Stimulated activated CD4-positive, alpha-beta T cell treated with anti-CD3 and anti-CD28 coated beads, Interleukin-15, amount 100 ng/mL, for 48 hours (primary cell): ENCODE measurements at regions not wholly inside any gene's neighbourhood (a gene's known extent, or its start where the extent isn't known, plus 50 kb on each side); places are given as distances from the start of the nearest gene placed in this dataset.

Experiments used
- DNase-seq, 2 donors: peaks; one replicate each; pipeline ENCODE4 v3.0.0-alpha.2; 2020; ENCODE audit warnings: low read depth in 2 of 2

DNA sequence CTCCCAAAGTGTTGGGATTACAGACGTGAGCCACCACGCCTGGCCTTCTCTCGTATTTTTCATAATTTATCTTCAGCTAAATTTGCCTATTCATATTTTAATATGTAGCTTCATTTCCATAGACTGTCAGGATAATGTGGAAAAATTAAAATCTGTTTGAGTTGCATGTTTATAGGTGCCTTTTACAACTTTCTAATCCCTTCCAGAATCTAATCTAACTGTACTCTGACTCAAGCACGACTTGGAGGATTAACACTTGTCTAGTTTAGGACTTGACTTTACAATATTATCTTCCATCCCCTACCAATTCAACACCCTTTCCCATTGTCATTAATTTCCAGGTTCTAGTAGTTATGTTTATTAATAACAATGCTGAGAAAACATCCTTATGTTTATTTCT lies 1761.5 kb downstream of the MAT2B start:
- DNase-seq = no peak

DNA sequence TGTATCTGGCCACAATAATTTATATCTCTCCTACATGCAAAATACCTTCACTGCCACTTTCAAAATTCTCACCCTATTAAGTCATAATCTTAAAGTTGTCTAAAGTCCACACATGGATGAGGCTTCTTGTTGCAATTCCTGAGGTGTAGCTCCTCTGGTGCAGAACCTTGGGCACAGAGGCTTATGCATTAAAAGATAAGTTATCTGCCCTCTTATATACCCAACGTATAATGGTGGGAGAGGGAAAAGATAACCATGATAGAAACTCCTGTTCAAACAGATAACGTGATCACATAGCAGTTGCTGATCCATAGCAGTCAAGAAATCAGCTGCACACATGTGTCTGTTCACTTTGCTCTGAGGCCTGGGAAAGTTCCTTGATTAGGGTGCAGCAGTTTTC lies 1767.0 kb downstream of the MAT2B start:
- DNase-seq = no peak

DNA sequence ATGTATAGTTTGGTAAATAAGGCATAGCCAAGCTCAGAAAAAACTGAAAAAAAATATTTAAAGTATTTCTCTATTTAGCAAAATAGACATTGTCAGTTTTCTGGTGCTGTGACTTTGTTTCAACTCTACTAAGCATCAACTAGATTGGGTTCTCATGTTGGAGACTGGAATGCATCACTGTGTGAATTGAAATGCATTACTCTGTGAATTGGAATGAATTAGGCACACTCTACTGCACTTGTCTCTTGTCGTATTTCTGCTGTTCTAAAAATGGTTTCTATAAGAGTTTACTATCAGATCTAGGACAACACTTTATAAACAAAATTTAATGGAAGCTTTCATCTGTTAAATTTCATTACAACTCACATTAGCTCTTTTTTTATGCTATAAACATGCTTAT lies 1772.2 kb downstream of the MAT2B start:
- no peak for DNase-seq

GRCh38 chr5:165282491-165282890 lies 1777.1 kb downstream of the MAT2B start:
- no peak for DNase-seq

GRCh38 chr5:165286692-165287091 lies 1781.3 kb downstream of the MAT2B start:
- DNase-seq = no peak

- no peak for DNase-seq
Measured at GRCh38 chr5:165290535-165290934, 1785.1 kb downstream of the MAT2B start.

DNA sequence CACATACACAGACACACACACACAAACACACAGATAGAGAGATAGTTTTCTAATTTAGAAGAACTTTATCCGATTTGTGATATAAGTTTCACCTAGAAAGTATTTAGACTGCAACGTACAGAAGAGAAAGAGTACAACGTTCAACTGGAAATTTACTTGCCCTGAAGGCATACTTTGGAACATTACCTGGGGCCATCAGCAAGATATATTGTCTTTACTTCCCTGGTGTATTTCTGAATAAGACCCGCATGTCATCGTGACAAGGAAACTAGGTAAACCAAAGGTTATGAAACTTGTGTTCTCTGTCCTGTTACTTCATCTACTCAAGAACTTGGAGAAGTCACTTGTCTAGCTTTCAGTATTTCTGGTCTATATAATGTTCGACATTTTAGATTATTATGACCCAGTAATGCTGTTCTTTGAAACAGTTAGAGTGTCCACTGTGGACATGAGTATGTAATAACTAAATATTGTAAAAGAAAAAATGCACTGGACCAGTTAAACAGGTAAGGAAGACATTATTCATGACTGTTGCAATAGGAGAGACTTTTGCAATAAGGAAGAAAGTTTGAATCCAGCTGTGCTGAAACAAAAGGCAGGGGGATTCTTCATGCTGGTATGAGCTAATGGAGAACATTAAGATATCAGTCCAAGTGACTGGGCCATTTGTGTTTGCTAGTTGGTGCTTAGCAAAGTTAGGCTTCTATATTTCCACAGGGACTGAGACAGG lies 1791.1 kb downstream of the MAT2B start:
- DNase-seq = no peak

- no peak for DNase-seq
Measured at GRCh38 chr5:165304193-165304827, 1798.9 kb downstream of the MAT2B start.

DNA sequence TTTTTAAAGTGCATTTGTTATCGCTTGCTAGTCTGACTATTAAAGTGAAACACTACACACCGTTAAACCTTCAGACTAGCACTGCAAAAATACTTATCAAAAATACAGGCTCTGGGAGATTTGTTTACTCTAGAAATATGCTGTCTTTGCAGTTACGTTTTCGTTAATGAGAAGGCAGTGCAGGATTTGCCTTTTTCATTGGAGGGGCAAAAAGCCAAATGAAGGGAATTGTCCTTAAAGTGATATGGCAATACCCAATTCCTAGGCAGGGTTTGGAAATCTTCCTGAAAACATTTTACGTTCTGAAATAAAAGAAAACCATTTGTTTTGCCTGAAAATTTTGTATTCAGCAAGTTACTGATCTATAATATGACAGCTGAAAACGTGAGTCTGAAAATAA lies 1800.2 kb downstream of the MAT2B start:
- no peak for DNase-seq

DNA sequence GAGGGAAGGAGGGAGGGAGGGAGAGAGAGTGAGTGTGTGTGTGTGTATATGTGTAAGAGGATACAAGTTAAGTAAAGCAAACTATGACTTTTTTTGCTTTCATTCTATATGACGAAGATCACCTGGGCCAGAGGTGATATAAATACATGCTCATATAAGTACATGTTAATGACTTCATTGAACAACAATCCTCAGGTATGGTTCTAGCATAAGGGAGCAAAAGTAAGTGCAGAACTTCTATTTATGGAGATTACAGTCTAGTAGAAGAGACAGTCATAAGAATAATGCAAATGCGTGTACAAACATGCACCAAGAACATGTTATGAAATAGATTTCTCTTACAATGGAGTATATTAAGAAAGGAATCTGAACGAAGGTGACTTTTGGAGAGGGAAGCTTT lies 1804.0 kb downstream of the MAT2B start:
- DNase-seq = no peak

DNA sequence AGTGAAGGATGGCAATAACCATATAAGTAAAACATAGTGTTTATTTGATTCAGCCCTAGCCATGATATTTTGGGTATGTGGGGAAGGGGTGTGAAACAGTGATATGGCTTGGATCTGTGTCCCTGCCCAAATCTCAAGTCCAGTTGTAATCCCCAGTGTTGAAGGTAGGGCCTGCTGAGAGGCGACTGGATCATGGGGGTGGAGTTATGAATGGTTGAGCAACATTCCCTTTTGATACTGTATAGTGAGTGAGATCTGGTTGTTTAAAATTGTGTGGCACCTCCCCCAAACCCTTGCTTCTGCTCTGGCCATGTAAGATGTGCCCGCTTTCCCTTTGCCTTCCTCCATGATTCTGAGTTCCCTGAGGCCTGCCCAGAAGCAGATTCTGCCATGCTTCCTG lies 1804.6 kb downstream of the MAT2B start:
- no peak for DNase-seq

DNA sequence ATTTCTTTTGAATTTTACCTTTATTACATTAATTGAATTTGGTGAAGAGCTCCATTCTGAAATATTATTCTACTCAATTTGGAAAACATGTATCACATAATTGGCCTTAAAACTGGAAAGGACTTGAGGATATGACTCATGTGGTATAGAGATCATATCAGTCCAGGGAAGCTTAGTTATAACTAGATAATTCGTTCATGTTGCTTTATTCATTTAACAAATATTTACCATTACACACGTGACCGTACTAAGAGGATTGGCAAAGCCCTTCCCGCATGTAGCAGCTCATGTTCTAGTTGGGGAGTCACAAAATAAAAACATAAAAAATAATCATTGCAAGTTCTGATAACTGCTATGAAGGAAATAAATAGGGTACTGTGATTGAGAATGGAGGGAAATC lies 1816.5 kb downstream of the MAT2B start:
- no peak for DNase-seq

DNA sequence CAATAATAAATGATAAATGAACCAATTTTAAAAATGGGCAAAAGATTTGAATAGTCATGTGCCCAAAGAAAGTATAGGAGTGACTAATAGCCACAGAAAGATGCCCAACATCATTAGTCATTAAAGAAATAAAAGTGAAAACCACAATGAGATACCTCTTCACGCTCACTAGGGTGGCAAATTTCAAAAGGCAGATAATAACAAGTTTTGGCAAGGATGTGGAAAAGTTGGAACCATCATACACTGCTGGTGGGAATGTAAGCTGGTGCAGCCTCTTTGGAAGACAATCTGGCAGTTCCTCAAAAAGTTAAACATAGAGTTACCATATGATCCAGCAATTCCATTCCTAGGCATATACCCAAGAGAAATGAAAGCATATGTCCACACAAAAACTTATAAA lies 1819.8 kb downstream of the MAT2B start:
- DNase-seq = no peak

- no peak for DNase-seq
Measured at GRCh38 chr5:165327631-165328030, 1822.2 kb downstream of the MAT2B start.

DNA sequence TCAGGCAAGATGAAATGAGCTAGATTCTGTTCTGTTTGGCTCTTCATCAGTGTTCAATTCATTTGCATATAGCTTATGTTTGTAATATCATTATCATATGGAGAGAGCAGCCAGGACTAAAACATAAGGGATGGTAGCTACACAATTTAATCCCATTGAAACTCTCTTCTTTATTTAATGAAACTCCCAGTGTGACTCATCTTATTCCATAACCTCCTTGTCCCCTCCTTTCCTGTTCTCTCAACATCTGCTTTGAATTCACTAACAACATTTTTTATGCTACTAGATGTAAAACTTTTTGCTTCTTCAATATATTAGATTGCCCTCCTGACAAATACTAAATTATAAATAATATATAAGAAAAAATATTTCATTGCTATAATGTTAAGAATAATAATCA lies 1823.4 kb downstream of the MAT2B start:
- no peak for DNase-seq

- no peak for DNase-seq
Measured at GRCh38 chr5:165333623-165334022, 1828.2 kb downstream of the MAT2B start.

- no peak for DNase-seq
Measured at GRCh38 chr5:165334201-165334600, 1828.8 kb downstream of the MAT2B start.

DNA sequence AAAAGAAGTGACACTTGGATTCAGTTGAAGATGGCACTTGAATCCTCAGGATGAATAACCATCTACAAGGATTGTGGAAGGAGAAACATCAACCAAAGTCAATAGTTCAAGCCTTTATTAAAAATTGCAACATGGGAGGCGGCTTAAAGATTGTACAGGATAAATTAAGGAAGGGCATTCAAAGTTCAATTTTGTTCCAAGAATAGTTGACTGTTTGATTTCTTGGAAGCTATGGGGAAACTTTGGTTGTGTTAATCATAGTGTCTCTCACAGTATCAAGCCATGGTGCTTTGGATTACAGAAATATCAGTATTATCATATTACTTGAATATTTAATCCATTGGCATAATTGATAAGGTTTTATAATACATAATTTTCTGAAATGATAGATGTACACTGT lies 1844.3 kb downstream of the MAT2B start:
- DNase-seq = no peak

DNA sequence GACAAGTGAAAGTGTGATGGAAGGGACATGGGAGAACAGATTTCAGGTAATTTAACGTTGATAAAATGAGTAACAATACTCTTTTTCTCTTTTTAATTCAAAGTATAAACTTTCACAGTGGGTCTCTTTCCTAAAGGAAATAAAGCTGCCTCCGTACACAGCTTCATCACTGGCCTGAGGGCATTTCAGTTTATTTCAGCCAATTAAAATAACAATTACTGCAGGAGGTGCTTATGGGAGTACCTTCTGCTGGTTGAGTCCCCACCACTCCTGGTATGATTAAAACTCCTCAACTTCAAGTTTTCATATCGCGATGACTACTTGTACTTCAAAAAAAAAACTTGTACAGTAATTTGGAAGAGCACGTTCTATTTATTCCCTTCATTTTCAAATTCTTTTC lies 1845.9 kb downstream of the MAT2B start:
- no peak for DNase-seq

- no peak for DNase-seq
Measured at GRCh38 chr5:165360366-165360765, 1854.9 kb downstream of the MAT2B start.

DNA sequence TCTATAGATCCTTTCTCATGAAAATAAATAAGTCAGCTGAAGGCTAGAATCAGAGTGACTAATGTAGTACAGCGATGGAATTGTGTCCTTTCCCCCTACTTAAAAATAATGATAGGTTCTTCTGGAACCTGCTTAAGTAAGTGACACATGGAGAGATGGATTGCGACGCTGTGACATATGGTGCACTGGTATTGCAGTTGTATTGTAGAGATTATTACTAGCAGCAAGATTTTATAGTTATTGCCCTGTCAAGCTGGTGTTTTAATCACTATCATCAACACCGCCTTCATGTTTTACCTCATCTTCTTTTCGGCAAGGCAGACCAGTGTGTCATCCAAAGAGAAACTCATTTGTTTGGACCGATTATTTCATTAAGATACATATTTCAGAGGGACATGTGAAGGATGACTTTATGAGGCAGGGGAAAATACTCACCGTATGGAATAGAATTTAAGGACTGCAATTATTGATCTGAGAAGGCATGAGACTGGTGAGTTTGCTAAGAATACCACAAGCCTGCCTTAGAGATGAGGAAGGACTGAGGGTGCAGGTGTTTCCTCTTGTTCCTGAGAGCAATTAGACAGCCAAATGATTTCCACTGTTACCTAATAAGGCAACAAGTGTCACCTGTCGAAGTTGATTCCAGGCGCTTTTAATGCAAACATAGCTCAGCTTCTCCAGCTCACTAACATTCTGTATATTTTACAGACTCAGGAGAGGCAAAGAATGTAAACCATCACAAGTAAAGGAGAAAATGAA lies 1855.5 kb downstream of the MAT2B start:
- DNase-seq = no peak

DNA sequence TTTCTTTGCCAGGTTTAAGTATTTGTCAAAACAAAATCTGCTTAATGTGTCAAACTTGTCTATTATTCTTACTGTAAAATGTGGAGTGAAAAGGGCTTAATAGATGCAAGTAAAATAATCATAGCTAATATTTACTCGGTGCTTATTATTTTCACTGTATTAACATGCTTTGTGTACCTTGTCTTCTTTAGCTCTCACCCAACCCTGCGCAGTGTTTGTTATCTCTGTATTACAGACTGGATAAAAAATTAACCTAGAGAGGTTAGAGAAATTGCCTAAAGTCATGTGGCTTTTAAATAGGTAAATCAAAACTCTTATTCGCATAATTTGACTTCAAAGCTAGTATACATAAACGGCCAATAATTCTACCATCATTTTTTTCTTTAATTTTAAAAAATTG lies 1864.8 kb downstream of the MAT2B start:
- DNase-seq = no peak

DNA sequence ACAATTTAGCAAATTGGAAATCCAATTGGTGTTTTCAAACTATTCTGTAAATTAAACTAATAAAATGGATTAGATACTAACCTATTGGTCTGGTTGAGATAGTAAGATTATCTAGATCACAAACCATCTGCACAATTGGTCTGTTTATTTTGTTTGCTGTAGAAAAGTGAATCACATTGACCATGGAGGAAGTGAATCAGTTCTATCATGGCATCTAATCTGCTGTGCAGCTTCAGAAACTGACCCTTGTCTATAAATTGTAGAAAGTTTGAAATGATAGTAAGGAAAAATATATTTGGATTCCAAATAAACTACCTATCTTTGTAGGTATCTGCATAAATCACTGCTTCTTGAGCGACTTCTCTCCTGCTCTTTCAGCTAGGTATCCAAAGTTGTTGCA lies 1865.4 kb downstream of the MAT2B start:
- DNase-seq = no peak
